Trophoblast cell (in vitro differentiated cells and primary cell): ENCODE measurements at regions not wholly inside any gene's neighbourhood (a gene's known extent, or its start where the extent isn't known, plus 50 kb on each side); places are given as distances from the start of the nearest gene placed in this dataset.
"Not testable (repeated sequence)": the region's sequence is repeated elsewhere in the genome, so short reads cannot be mapped to it uniquely, and the experiment has no call there.

Experiments
- DNase-seq, 2 donors: peaks; one replicate each; pipeline ENCODE4 v3.0.0-alpha.2; 2016
- H2AFZ ChIP-seq: 2 replicates; pipeline ENCODE4 v1.6.1; 2013; ENCODE audit warnings: low read length, moderate library complexity, mild to moderate bottlenecking; ENCODE audit not compliant: insufficient read depth, poor library complexity
- H2AK5ac ChIP-seq: 2 replicates; pipeline ENCODE4 v1.6.1; 2013; ENCODE audit warnings: mild to moderate bottlenecking, low read length
- H2BK120ac ChIP-seq: 2 replicates; pipeline ENCODE4 v1.6.1; 2013; ENCODE audit warnings: low read length, mild to moderate bottlenecking, moderate library complexity; ENCODE audit not compliant: insufficient read depth, poor library complexity
- H2BK12ac ChIP-seq: 2 replicates; pipeline ENCODE4 v1.6.1; 2013; ENCODE audit warnings: mild to moderate bottlenecking, low read length, moderate library complexity
- H2BK5ac ChIP-seq: 2 replicates; pipeline ENCODE4 v1.6.1; 2013; ENCODE audit warnings: low read length, low read depth, moderate library complexity, mild to moderate bottlenecking; ENCODE audit not compliant: poor library complexity
- H3K14ac ChIP-seq: 2 replicates; pipeline ENCODE4 v1.6.1; 2013; ENCODE audit warnings: mild to moderate bottlenecking, low read length
- H3K18ac ChIP-seq: 2 replicates; pipeline ENCODE4 v1.6.1; 2013; ENCODE audit warnings: mild to moderate bottlenecking, low read length
- H3K23ac ChIP-seq: 2 replicates; pipeline ENCODE4 v1.6.1; 2013; ENCODE audit warnings: low read length
- H3K27ac ChIP-seq: 2 replicates; pipeline ENCODE4 v1.5.1; 2013; ENCODE audit warnings: low read depth, mild to moderate bottlenecking, inconsistent platforms, low read length, moderate library complexity
- H3K27me3 ChIP-seq: 2 replicates; pipeline ENCODE4 v1.6.1; 2013; ENCODE audit warnings: inconsistent platforms, mild to moderate bottlenecking, low read length, moderate library complexity; ENCODE audit not compliant: insufficient read depth
- H3K36me3 ChIP-seq, 2 experiments: 1 replicate in 1 of 2; 2 replicates in 1 of 2; pipeline ENCODE4 v1.6.1; 2013; ENCODE audit warnings: low read length in 2 of 2, mild to moderate bottlenecking in 2 of 2, moderate library complexity in 1 of 2; ENCODE audit not compliant: insufficient read depth in 2 of 2, control insufficient read depth in 1 of 2
- H3K4ac ChIP-seq: 2 replicates; pipeline ENCODE4 v1.6.1; 2013; ENCODE audit warnings: low read depth, mild to moderate bottlenecking, low read length, moderate library complexity
- H3K4me1 ChIP-seq, 2 experiments: 1 replicate in 1 of 2; 2 replicates in 1 of 2; pipeline ENCODE4 v1.6.1; 2013; ENCODE audit warnings: low read length in 2 of 2, mild to moderate bottlenecking in 2 of 2, moderate library complexity in 1 of 2; ENCODE audit not compliant: insufficient read depth in 2 of 2, control insufficient read depth in 1 of 2
- H3K4me2 ChIP-seq: 2 replicates; pipeline ENCODE4 v1.6.1; 2013; ENCODE audit warnings: inconsistent platforms, mild to moderate bottlenecking, low read length, moderate library complexity
- H3K4me3 ChIP-seq: 2 replicates; pipeline ENCODE4 v1.5.1; 2013; ENCODE audit warnings: mild to moderate bottlenecking, low read depth, low read length, inconsistent platforms
- H3K79me1 ChIP-seq: one replicate; pipeline ENCODE4 v1.6.1; 2013; ENCODE audit warnings: low read length
- H3K79me2 ChIP-seq: 2 replicates; pipeline ENCODE4 v1.6.1; 2013; ENCODE audit warnings: low read length, mild to moderate bottlenecking; ENCODE audit not compliant: control insufficient read depth, insufficient read depth, poor library complexity
- H3K9ac ChIP-seq: 2 replicates; pipeline ENCODE4 v1.6.1; 2013; ENCODE audit warnings: mild to moderate bottlenecking, low read length
- H3K9me3 ChIP-seq: 2 replicates; pipeline ENCODE4 v1.6.1; 2013; ENCODE audit warnings: low read depth, mild to moderate bottlenecking, control low read depth, inconsistent platforms, low read length; ENCODE audit not compliant: insufficient read depth
- H4K12ac ChIP-seq: 2 replicates; pipeline ENCODE4 v1.6.1; 2013; ENCODE audit warnings: low read depth, mild to moderate bottlenecking, low read length, moderate library complexity
- H4K8ac ChIP-seq: 2 replicates; pipeline ENCODE4 v1.6.1; 2013; ENCODE audit warnings: low read depth, mild to moderate bottlenecking, low read length, moderate library complexity
- H4K91ac ChIP-seq: one replicate; pipeline ENCODE4 v1.6.1; 2013; ENCODE audit warnings: low read depth, mild to moderate bottlenecking, low read length, moderate library complexity
- WGBS: extraction: QIAGEN DNeasy Blood & Tissue Kit; methylation state at CpG from one replicate; pipeline ENCODE4 v1.1.7; 2013; ENCODE audit warnings: missing lambda C conversion rate; ENCODE audit not compliant: insufficient read length, insufficient coverage; ENCODE audit errors: extremely low coverage; 5-methylcytosine and 5-hydroxymethylcytosine counted together

DNA sequence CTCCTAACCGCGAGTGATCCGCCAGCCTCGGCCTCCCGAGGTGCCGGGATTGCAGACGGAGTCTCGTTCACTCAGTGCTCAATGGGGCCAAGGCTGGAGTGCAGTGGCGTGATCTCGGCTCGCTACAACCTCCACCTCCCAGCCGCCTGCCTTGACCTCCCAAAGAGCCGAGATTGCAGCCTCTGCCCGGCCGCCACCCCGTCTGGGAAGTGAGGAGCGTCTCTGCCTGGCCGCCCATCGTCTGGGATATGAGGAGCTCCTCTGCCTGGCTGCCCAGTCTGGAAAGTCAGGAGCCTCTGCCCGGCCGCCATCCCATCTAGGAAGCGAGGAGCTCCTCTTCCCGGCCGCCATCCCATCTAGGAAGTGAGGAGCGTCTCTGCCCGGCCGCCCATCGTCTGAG lies 58.8 kb upstream of the ANKRD30BL start:
- not testable (repeated sequence) for H3K4me3 ChIP-seq, H3K18ac ChIP-seq, H3K9me3 ChIP-seq, H2BK12ac ChIP-seq, H2AK5ac ChIP-seq, H3K27ac ChIP-seq, H2BK5ac ChIP-seq, H3K14ac ChIP-seq, H4K12ac ChIP-seq, H3K9ac ChIP-seq, H3K4me2 ChIP-seq, H3K36me3 ChIP-seq, H3K79me1 ChIP-seq, DNase-seq, H4K8ac ChIP-seq, H2AFZ ChIP-seq, H4K91ac ChIP-seq, H3K27me3 ChIP-seq, H3K23ac ChIP-seq, H3K79me2 ChIP-seq, H2BK120ac ChIP-seq, H3K4me1 ChIP-seq, H3K4ac ChIP-seq
- no CpG with 5 or more reads among the region's 28 CpGs for WGBS

DNA sequence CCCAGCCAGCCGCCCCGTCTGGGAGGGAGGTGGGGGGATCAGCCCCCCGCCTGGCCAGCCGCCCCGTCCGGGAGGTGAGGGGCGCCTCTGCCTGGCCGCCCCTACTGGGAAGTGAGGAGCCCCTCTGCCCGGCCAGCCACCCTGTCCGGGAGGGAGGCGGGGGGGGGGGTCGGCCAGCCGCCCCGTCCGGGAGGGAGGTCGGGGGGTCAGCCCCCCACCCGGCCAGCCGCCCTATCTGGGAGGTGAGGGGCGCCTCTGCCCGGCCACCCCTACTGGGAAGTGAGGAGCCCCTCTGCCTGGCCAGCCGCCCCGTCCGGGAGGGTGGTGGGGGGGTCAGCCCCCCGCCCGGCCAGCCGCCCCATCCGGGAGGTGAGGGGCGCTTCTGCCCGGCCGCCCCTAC lies 60.1 kb upstream of the ANKRD30BL start:
- not testable (repeated sequence) for H4K12ac ChIP-seq, H4K91ac ChIP-seq, H3K27ac ChIP-seq, H2BK5ac ChIP-seq, H3K27me3 ChIP-seq, H3K18ac ChIP-seq, H3K36me3 ChIP-seq, H2AFZ ChIP-seq, DNase-seq, H3K23ac ChIP-seq, H4K8ac ChIP-seq, H3K79me1 ChIP-seq, H3K4ac ChIP-seq, H3K4me3 ChIP-seq, H2AK5ac ChIP-seq, H2BK120ac ChIP-seq, H3K79me2 ChIP-seq, H3K14ac ChIP-seq, H3K4me2 ChIP-seq, H3K9ac ChIP-seq, H3K4me1 ChIP-seq, H2BK12ac ChIP-seq, H3K9me3 ChIP-seq
- no CpG with 5 or more reads among the region's 30 CpGs for WGBS

DNA sequence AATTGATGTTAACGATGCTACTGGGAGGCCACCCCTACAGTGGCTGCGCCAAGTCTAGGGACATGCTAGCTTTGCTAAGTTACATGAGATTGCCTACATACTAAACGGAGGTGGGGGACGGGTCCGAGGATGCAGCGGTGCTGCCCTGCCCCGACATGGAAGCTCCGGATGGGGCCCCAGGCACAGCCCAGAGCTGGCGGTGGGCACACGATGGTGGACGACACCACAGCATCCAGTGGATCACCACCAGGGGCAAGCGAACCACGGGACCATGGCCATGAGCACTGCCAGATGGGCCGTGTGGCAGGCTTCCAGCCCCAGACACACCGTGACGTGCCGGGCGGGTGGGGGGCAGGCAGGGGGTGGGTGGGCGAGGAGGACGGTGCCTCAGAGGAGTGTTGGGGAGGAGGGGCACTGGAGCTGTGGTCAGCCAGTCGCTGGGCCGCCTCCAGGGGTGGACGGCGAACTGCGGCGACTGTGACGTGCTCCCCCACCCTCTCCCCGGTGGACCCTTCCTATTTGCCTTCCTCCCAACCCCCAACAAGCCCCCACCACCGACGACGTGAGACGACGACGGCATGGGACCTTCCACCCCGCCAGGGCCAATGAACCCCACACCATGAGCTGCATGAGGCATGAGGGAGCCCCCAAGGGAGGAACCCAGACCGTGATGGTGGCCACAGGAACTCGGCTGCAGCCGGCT lies 90.6 kb upstream of the ANKRD30BL start:
- H3K79me1 ChIP-seq: no peaks in the 10 kb centered on the region
- H3K27ac ChIP-seq: no peak overlapping the region
- no peak overlapping the region for H3K14ac ChIP-seq
- H3K9ac ChIP-seq: no peak overlapping the region
- H4K91ac ChIP-seq: no peak overlapping the region
- H2AFZ ChIP-seq: no peak overlapping the region
- no peak for DNase-seq
- no peak overlapping the region for H2BK12ac ChIP-seq
- no peak overlapping the region for H4K8ac ChIP-seq
- no peaks in the 10 kb centered on the region for H3K4me1 ChIP-seq
- no peaks in the 10 kb centered on the region for H3K27me3 ChIP-seq
- H3K4ac ChIP-seq: no peak overlapping the region
- H3K9me3 ChIP-seq: peaks cover 30% of the 10 kb centered on the region
- H3K4me2 ChIP-seq: no peak overlapping the region
- H3K79me2 ChIP-seq: no peaks in the 10 kb centered on the region
- peaks cover 0 to 2% of the 10 kb centered on the region in 2 experiments for H3K36me3 ChIP-seq
- H2AK5ac ChIP-seq: no peak overlapping the region
- no peak overlapping the region for H2BK120ac ChIP-seq
- no peak overlapping the region for H3K18ac ChIP-seq
- no peak overlapping the region for H4K12ac ChIP-seq
- no peak overlapping the region for H3K23ac ChIP-seq
- H2BK5ac ChIP-seq: no peak overlapping the region
- WGBS: no CpG with 5 or more reads among the region's 38 CpGs
- no peak overlapping the region for H3K4me3 ChIP-seq

DNA sequence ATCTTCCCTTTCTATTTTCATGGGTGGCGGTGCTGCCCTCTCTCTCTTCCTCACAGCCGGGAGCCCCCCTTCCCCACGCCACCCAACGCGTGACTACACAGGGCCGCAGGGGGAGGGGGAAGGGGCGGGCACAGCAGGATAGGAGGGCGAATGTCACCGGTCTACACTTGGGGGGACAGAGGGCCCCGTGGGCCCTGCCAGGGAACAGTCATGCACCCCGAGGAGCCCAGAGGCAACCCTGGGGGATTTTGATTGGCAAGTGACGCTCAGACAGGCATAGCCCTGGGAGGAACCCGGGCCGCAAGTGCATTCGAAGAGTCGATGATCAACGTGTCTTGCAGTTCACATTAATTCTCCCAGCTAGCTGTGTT lies 91.1 kb upstream of the ANKRD30BL start:
- no peak overlapping the region for H2BK5ac ChIP-seq
- H3K4ac ChIP-seq: no peak overlapping the region
- no peaks in the 10 kb centered on the region for H3K79me2 ChIP-seq
- H3K27ac ChIP-seq: no peak overlapping the region
- H3K14ac ChIP-seq: no peak overlapping the region
- H3K4me3 ChIP-seq: no peak overlapping the region
- H3K4me2 ChIP-seq: no peak overlapping the region
- H4K8ac ChIP-seq: no peak overlapping the region
- H3K18ac ChIP-seq: no peak overlapping the region
- no CpG with 5 or more reads among the region's 17 CpGs for WGBS
- DNase-seq: no peak
- peaks cover 35% of the 10 kb centered on the region for H3K9me3 ChIP-seq
- no peak overlapping the region for H4K91ac ChIP-seq
- H2AK5ac ChIP-seq: no peak overlapping the region
- H3K4me1 ChIP-seq: no peaks in the 10 kb centered on the region
- peaks cover 0 to 2% of the 10 kb centered on the region in 2 experiments for H3K36me3 ChIP-seq
- no peak overlapping the region for H2BK12ac ChIP-seq
- H3K23ac ChIP-seq: no peak overlapping the region
- H2AFZ ChIP-seq: no peak overlapping the region
- H3K27me3 ChIP-seq: no peaks in the 10 kb centered on the region
- no peaks in the 10 kb centered on the region for H3K79me1 ChIP-seq
- no peak overlapping the region for H3K9ac ChIP-seq
- H4K12ac ChIP-seq: no peak overlapping the region
- H2BK120ac ChIP-seq: no peak overlapping the region
